ENCODE measurements at regions not wholly inside any gene's neighbourhood (a gene's known extent, or its start where the extent isn't known, plus 50 kb on each side); places are given as distances from the start of the nearest gene placed in this dataset.

DNA sequence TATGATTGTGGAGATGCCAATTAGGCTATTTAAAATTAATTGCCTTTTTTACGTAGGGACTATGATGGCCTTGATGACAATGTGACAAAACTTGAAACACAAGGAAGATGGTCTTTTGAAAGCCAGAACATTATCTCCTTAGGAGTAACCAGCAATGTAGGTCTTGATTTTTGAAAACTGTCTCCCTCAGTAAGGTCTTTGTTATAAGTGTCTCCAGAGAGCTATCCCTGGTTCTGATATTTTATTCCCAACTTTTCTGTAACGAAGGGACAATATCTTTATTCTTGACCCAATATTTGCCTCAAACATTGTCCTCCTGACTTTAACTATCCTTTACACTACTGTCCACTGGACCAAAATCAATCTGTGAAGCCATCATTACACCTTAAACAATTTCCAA is 493.2 kb downstream of the CCDC85A start:
- no peak for DNase-seq (ENCODE audit: low spot score)
- peaks cover 21% of the 10 kb centered on the region for H3K9me3 Mint-ChIP-seq
- no peaks in the 10 kb centered on the region for H3K4me1 Mint-ChIP-seq (ENCODE audit: low read depth)
- no peak overlapping the region for H3K4me3 Mint-ChIP-seq
- H3K36me3 Mint-ChIP-seq (ENCODE audit: low read depth), result no peaks in the 10 kb centered on the region
- H3K27ac Mint-ChIP-seq, result no peak overlapping the region
- H3K27me3 Mint-ChIP-seq (ENCODE audit: low read depth), result no peaks in the 10 kb centered on the region

DNA sequence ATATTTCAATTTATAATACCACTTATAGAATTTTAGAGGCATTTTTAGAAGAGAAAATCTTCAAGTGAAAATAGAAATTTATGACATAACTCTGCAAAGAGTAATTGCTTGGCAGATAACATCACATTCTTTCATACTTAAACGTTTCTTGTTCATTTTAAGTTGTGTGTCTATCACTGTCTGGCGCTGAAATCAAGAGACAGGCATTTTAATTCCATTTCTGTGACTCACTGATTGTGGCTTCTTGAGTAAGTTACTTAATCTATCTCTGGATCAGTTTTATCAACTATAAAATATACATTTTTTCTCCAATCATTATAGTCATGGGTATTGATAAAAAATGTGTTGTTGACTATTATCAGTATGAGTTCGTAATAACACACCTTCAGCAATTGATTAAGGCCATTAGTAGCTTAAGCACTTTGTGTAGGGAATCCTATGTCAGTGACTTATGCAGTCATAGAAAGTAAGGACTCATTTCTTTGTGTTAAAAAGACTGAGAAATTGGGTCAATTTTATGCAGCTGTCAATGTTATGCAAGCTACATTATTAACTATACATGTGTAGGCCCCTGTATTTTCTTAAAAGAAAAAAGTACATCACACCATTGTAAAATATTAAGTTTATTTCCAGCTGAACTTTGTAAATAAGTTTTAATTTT is 497.3 kb downstream of the CCDC85A start:
- H3K9me3 Mint-ChIP-seq, result peaks cover 14% of the 10 kb centered on the region
- H3K36me3 Mint-ChIP-seq (ENCODE audit: low read depth), result no peaks in the 10 kb centered on the region
- no peaks in the 10 kb centered on the region for H3K27me3 Mint-ChIP-seq (ENCODE audit: low read depth)
- no peak for DNase-seq (ENCODE audit: low spot score)
- no peak overlapping the region for H3K27ac Mint-ChIP-seq
- H3K4me3 Mint-ChIP-seq, result no peak overlapping the region
- H3K4me1 Mint-ChIP-seq (ENCODE audit: low read depth), result no peaks in the 10 kb centered on the region

GRCh38 chr2:56681659-56682396 is 498.0 kb downstream of the CCDC85A start:
- peaks cover 14% of the 10 kb centered on the region for H3K9me3 Mint-ChIP-seq
- H3K4me1 Mint-ChIP-seq (ENCODE audit: low read depth), result no peaks in the 10 kb centered on the region
- DNase-seq (ENCODE audit: low spot score), result no peak
- no peaks in the 10 kb centered on the region for H3K36me3 Mint-ChIP-seq (ENCODE audit: low read depth)
- no peak overlapping the region for H3K4me3 Mint-ChIP-seq
- no peaks in the 10 kb centered on the region for H3K27me3 Mint-ChIP-seq (ENCODE audit: low read depth)
- no peak overlapping the region for H3K27ac Mint-ChIP-seq

- Mint-ChIP-seq H3K4me1 (ENCODE audit: low read depth) (no peaks in the 10 kb centered on the region), H3K27me3 (ENCODE audit: low read depth) (no peaks in the 10 kb centered on the region), H3K9me3 (peaks cover 11% of the 10 kb centered on the region), H3K27ac (no peak overlapping the region), H3K4me3 (no peak overlapping the region), H3K36me3 (ENCODE audit: low read depth) (no peaks in the 10 kb centered on the region)
- DNase-seq (ENCODE audit: low spot score), result no peak
Measured at GRCh38 chr2:56682397-56682760, 498.6 kb downstream of the CCDC85A start.

GRCh38 chr2:56684327-56684726 is 500.5 kb downstream of the CCDC85A start:
- Mint-ChIP-seq H3K27me3 (ENCODE audit: low read depth) (no peaks in the 10 kb centered on the region), H3K4me3 (no peak overlapping the region), H3K4me1 (ENCODE audit: low read depth) (no peaks in the 10 kb centered on the region), H3K9me3 (peaks cover 15% of the 10 kb centered on the region), H3K36me3 (ENCODE audit: low read depth) (no peaks in the 10 kb centered on the region), H3K27ac (no peak overlapping the region)
- DNase-seq (ENCODE audit: low spot score), result no peak

GRCh38 chr2:56685205-56685604 is 501.4 kb downstream of the CCDC85A start:
- Mint-ChIP-seq H3K27me3 (ENCODE audit: low read depth) (no peaks in the 10 kb centered on the region), H3K9me3 (peaks cover 15% of the 10 kb centered on the region), H3K27ac (no peak overlapping the region), H3K4me1 (ENCODE audit: low read depth) (no peaks in the 10 kb centered on the region), H3K4me3 (no peak overlapping the region), H3K36me3 (ENCODE audit: low read depth) (no peaks in the 10 kb centered on the region)
- no peak for DNase-seq (ENCODE audit: low spot score)

GRCh38 chr2:56687169-56687568 is 503.4 kb downstream of the CCDC85A start:
- H3K4me1 Mint-ChIP-seq (ENCODE audit: low read depth), result no peaks in the 10 kb centered on the region

GRCh38 chr2:56688661-56689060 is 504.9 kb downstream of the CCDC85A start:
- H3K9me3 Mint-ChIP-seq, result peaks cover 25% of the 10 kb centered on the region
- no peaks in the 10 kb centered on the region for H3K27me3 Mint-ChIP-seq (ENCODE audit: low read depth)
- H3K36me3 Mint-ChIP-seq (ENCODE audit: low read depth), result no peaks in the 10 kb centered on the region

More at GRCh38 chr2:56687169-56687568, 503.4 kb downstream of the CCDC85A start:
- Mint-ChIP-seq H3K4me3 (no peak overlapping the region), H3K27me3 (ENCODE audit: low read depth) (no peaks in the 10 kb centered on the region), H3K27ac (no peak overlapping the region), H3K9me3 (peaks cover 17% of the 10 kb centered on the region), H3K36me3 (ENCODE audit: low read depth) (no peaks in the 10 kb centered on the region)
- DNase-seq (ENCODE audit: low spot score), result no peak

DNA sequence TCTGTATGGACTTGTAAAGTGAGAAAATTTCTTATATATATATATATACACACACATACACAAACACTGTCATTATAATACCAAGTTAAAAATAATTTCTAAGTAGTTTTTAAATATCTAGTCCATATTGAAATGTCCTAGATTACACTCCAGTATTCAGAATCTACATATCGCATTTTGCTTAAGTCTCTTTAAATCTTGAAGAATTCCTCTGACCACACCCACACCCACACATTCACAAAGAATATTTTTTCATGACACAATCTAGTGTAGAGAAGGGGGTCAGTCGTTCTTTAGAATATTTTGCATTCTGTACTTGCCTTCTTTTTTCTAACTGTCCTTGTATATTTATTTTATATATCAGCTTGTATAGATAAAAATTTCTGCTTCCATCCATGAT is 509.7 kb downstream of the CCDC85A start:
- Mint-ChIP-seq H3K9me3 (peaks cover 23% of the 10 kb centered on the region), H3K27ac (no peak overlapping the region), H3K4me3 (no peak overlapping the region), H3K27me3 (ENCODE audit: low read depth) (no peaks in the 10 kb centered on the region), H3K4me1 (ENCODE audit: low read depth) (no peaks in the 10 kb centered on the region), H3K36me3 (ENCODE audit: low read depth) (no peaks in the 10 kb centered on the region)
- no peak for DNase-seq (ENCODE audit: low spot score)

More at GRCh38 chr2:56688661-56689060, 504.9 kb downstream of the CCDC85A start:
- no peak overlapping the region for H3K4me3 Mint-ChIP-seq
- no peak overlapping the region for H3K27ac Mint-ChIP-seq
- DNase-seq (ENCODE audit: low spot score), result no peak
- H3K4me1 Mint-ChIP-seq (ENCODE audit: low read depth), result no peaks in the 10 kb centered on the region

GRCh38 chr2:56703001-56703400 is 519.2 kb downstream of the CCDC85A start:
- H3K9me3 Mint-ChIP-seq, result peaks cover 13% of the 10 kb centered on the region
- no peak overlapping the region for H3K4me3 Mint-ChIP-seq
- no peaks in the 10 kb centered on the region for H3K4me1 Mint-ChIP-seq (ENCODE audit: low read depth)
- no peaks in the 10 kb centered on the region for H3K36me3 Mint-ChIP-seq (ENCODE audit: low read depth)
- H3K27ac Mint-ChIP-seq, result no peak overlapping the region
- no peaks in the 10 kb centered on the region for H3K27me3 Mint-ChIP-seq (ENCODE audit: low read depth)
- no peak for DNase-seq (ENCODE audit: low spot score)

DNA sequence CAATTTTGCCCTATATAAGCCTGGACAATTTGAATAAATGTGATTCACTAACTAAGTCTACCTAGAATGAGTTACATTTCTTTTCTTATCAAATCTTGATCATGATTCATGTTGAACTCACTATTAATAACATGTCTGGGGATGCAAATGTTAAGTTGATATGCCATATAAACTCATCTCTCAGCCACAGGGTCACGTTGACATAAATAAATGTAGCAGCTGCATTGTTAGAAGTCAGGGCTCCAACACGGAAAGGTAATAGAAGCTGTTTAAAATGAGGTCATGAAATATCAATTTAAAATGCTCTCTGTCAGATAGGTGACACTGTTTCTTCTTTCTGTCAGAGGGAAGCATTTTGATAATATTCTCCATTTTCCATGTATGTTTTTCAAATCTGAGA is 521.9 kb downstream of the CCDC85A start:
- Mint-ChIP-seq H3K4me3 (no peak overlapping the region), H3K4me1 (ENCODE audit: low read depth) (no peaks in the 10 kb centered on the region), H3K36me3 (ENCODE audit: low read depth) (no peaks in the 10 kb centered on the region), H3K27ac (no peak overlapping the region), H3K27me3 (ENCODE audit: low read depth) (no peaks in the 10 kb centered on the region), H3K9me3 (peaks cover 18% of the 10 kb centered on the region)
- no peak for DNase-seq (ENCODE audit: low spot score)

GRCh38 chr2:56707218-56707617 is 523.4 kb downstream of the CCDC85A start:
- Mint-ChIP-seq H3K4me3 (no peak overlapping the region), H3K9me3 (peaks cover 18% of the 10 kb centered on the region), H3K4me1 (ENCODE audit: low read depth) (no peaks in the 10 kb centered on the region), H3K36me3 (ENCODE audit: low read depth) (no peaks in the 10 kb centered on the region), H3K27ac (no peak overlapping the region), H3K27me3 (ENCODE audit: low read depth) (no peaks in the 10 kb centered on the region)
- DNase-seq (ENCODE audit: low spot score), result no peak

DNA sequence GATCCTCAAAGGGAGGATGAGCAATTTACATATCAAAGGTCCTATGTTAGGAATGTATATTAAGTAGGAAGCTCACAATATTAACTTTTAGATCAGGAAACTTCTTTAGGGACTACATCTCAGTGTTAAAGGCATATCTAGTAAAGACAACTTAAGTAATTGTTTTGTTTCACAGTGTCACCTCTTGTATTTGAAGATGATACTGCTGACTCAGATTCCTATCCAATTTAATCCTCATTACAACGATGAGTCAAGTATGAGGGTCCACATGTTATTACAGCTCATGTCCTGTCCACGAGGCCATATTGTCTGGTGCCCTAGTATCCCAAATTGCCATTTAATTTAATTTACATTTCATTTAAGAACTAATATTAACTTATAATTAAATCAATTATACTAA is 523.9 kb downstream of the CCDC85A start:
- peaks cover 20% of the 10 kb centered on the region for H3K9me3 Mint-ChIP-seq
- H3K36me3 Mint-ChIP-seq (ENCODE audit: low read depth), result no peaks in the 10 kb centered on the region
- H3K4me3 Mint-ChIP-seq, result no peak overlapping the region
- no peak for DNase-seq (ENCODE audit: low spot score)
- H3K4me1 Mint-ChIP-seq (ENCODE audit: low read depth), result no peaks in the 10 kb centered on the region
- no peak overlapping the region for H3K27ac Mint-ChIP-seq
- no peaks in the 10 kb centered on the region for H3K27me3 Mint-ChIP-seq (ENCODE audit: low read depth)

- Mint-ChIP-seq H3K27me3 (ENCODE audit: low read depth) (no peaks in the 10 kb centered on the region), H3K27ac (no peak overlapping the region), H3K4me1 (ENCODE audit: low read depth) (no peaks in the 10 kb centered on the region), H3K36me3 (ENCODE audit: low read depth) (no peaks in the 10 kb centered on the region), H3K9me3 (peaks cover 27% of the 10 kb centered on the region), H3K4me3 (no peak overlapping the region)
- no peak for DNase-seq (ENCODE audit: low spot score)
Measured at GRCh38 chr2:56709181-56709580, 525.4 kb downstream of the CCDC85A start.

Data from T-helper 2 cell treated with Interferon-gamma antibody and Interleukin-4, amounts not matched to agents 5 μg/mL and 100 μg/mL, for 36 hours (primary cell).